ENCODE measurements at regions not wholly inside any gene's neighbourhood (a gene's known extent, or its start where the extent isn't known, plus 50 kb on each side); places are given as distances from the start of the nearest gene placed in this dataset.
"Not testable (repeated sequence)": the region's sequence is repeated elsewhere in the genome, so short reads cannot be mapped to it uniquely, and the experiment has no call there.

DNA sequence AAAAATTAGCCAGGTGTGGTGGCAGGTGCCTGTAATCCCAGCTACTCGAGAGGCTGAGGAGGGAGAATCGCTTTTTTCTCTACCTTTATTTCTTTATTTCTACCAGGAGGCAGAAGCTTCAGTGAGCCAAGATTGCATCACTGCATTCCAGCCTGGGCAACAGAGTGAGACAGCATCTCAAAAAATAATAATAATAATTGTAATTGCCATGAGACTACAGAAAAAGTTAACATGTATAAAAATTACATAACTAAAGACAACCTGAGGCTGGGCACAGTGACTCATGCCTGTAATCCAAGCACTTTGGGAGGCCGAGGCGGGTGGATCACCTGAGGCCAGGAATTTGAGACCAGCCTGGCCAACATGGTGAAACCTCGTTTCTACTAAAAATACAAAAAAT lies 181.5 kb downstream of the WSCD1 start:
- TF ChIP-seq, protein P1, sequence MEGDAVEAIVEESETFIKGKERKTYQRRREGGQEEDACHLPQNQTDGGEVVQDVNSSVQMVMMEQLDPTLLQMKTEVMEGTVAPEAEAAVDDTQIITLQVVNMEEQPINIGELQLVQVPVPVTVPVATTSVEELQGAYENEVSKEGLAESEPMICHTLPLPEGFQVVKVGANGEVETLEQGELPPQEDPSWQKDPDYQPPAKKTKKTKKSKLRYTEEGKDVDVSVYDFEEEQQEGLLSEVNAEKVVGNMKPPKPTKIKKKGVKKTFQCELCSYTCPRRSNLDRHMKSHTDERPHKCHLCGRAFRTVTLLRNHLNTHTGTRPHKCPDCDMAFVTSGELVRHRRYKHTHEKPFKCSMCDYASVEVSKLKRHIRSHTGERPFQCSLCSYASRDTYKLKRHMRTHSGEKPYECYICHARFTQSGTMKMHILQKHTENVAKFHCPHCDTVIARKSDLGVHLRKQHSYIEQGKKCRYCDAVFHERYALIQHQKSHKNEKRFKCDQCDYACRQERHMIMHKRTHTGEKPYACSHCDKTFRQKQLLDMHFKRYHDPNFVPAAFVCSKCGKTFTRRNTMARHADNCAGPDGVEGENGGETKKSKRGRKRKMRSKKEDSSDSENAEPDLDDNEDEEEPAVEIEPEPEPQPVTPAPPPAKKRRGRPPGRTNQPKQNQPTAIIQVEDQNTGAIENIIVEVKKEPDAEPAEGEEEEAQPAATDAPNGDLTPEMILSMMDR (conservative IDR thresholded peaks at IDR 0.05) = not testable (repeated sequence)
- not testable (repeated sequence) for TF ChIP-seq ZFX (IDR thresholded peaks at IDR 0.05)

Measured in C4-2B (cell line).